C4-2B (cell line): ENCODE measurements at regions not wholly inside any gene's neighbourhood (a gene's known extent, or its start where the extent isn't known, plus 50 kb on each side); places are given as distances from the start of the nearest gene placed in this dataset.

Experiments used
- CTCF ChIP-seq: fragments of 450-650 bp; conservative IDR thresholded peaks from 2 replicates; pipeline ENCODE4 v1.5.1; 2017; ENCODE audit warnings: mild to moderate bottlenecking
- ZFX ChIP-seq: fragments of 450-650 bp; IDR thresholded peaks from 2 replicates; pipeline ENCODE4 v1.6.1; 2017

DNA sequence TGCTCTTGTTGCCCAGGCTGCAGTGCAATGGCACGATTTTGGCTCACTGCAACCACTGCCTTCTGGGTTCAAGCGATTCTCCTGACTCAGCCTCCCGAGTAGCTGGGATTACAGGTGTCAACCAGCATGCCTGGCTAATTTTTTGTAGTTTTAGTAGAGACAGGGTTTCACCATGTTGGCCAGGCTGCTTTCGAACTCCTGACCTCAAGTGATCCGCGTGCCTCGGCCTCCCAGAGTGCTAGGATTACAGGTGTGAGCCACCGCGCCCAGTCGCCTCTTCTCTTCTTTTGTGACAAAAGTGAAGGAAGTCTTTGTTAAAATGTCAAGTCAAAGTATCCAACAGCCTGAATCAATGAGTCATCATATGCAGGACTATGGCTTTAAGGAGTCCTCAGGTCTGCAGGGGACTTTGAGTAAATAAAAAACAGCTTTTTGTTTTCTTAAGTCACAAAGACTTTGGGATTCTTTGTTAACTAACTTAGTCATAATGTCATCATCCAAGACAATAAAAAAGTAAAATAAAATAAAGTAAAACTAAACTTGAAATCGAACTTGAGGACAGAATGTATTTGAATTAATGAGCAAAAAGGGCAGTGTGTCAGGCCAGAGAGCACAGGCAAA, 1153.2 kb downstream of the SUCLG1 start:
- TF ChIP-seq CTCF: no peak
- no peak for TF ChIP-seq ZFX
